Retinal pigment epithelial cell (primary cell): ENCODE measurements at regions not wholly inside any gene's neighbourhood (a gene's known extent, or its start where the extent isn't known, plus 50 kb on each side); places are given as distances from the start of the nearest gene placed in this dataset.

Experiments
- DNase-seq: peaks from one replicate; pipeline ENCODE4 v3.0.0-alpha.2; 2010; ENCODE audit warnings: low read depth
- H3K4me3 ChIP-seq: 2 replicates; pipeline ENCODE4 v1.5.1; 2011; ENCODE audit warnings: mild to moderate bottlenecking, low read length, control low read depth, moderate library complexity
- TF ChIP-seq, protein P1 (sequence below): conservative IDR thresholded peaks from 2 replicates; pipeline ENCODE4 v1.5.1; 2011; ENCODE audit warnings: low read depth, low read length, control low read depth, inconsistent platforms

DNA sequence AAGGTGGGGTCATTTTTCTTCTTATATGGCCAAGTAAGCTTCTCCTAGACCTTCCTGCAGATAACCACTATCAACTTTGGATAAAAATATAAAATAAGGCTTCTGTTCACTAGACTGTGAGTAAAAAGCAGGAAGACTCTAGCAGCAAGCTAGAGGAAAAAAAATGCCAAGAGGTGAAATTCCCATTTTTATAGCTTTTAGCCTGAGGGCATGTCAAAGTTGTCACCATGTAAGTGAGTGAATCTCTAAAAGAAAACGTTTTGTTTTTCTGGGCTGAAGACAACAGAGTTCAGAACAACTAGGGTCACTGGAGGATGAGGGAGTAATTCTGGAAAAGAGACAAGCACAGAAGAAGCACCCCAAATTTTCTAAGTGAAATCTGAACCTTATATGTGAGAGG, 143.9 kb upstream of the DIO3 start:
- no peak overlapping the region for H3K4me3 ChIP-seq
- no peak for DNase-seq
- TF ChIP-seq, protein P1, sequence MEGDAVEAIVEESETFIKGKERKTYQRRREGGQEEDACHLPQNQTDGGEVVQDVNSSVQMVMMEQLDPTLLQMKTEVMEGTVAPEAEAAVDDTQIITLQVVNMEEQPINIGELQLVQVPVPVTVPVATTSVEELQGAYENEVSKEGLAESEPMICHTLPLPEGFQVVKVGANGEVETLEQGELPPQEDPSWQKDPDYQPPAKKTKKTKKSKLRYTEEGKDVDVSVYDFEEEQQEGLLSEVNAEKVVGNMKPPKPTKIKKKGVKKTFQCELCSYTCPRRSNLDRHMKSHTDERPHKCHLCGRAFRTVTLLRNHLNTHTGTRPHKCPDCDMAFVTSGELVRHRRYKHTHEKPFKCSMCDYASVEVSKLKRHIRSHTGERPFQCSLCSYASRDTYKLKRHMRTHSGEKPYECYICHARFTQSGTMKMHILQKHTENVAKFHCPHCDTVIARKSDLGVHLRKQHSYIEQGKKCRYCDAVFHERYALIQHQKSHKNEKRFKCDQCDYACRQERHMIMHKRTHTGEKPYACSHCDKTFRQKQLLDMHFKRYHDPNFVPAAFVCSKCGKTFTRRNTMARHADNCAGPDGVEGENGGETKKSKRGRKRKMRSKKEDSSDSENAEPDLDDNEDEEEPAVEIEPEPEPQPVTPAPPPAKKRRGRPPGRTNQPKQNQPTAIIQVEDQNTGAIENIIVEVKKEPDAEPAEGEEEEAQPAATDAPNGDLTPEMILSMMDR, result no peak

DNA sequence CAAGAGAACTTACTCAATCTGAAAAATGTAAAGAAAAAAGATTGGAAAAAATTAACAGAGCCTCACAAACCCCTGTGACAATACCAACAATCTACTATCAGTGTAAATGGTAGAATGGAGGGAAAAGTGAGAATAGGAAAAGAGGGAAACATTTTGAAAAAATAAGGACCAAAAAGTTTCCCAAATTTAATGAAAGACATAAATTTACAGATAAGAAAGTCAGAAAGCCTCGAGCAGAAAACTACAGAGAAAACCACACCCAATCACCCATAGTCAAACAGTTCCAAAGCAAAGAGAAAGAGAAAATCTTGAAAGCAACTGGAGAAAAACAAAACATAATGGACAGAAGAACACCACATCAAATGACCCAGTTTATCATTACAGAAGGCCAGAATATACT, 142.7 kb upstream of the DIO3 start:
- TF ChIP-seq, protein P1, result no peak
- no peak for DNase-seq
- no peak overlapping the region for H3K4me3 ChIP-seq

DNA sequence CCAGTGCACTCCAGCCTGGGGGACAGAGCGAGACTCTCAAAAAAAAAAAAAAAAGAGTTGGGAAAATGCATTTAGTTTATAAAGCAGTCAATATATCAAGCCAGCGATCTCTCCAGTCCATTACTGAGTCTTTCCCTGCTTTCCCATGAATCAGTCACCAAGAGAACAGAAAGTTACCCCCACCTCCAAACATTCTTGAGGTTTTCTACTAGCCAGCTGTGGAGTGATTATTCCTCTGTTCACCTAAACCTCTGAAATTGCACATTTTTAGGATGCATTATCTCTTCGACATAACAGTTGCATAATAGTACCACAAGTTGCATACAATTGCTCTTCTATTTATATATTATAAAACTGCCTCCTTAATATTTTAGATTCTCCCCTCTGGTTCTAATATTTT, 134.8 kb upstream of the DIO3 start:
- DNase-seq, result no peak
- TF ChIP-seq, protein P1, result no peak

DNA sequence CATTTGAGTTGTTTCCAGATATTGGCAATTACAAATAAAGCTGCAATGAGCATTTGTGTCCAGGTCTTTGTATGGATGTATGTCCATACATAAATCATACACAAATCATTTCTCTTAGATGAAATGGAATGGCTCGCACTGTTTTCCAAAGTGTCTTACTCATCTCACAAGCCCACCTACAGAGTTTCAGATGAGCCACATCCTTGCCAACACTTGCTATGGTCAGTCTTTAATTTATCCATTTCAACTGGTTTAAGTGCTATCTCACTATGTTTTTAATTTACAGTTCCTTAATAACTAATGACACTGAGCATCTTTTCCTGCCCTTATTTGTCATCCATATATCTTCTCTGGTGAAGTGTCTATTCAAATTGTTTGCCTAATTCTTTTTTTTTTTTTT, 132.9 kb upstream of the DIO3 start:
- no peak overlapping the region for H3K4me3 ChIP-seq
- TF ChIP-seq, protein P1, result no peak
- DNase-seq, result no peak

More for the DNA sequence above, 134.8 kb upstream of the DIO3 start:
- no peak overlapping the region for H3K4me3 ChIP-seq

DNA sequence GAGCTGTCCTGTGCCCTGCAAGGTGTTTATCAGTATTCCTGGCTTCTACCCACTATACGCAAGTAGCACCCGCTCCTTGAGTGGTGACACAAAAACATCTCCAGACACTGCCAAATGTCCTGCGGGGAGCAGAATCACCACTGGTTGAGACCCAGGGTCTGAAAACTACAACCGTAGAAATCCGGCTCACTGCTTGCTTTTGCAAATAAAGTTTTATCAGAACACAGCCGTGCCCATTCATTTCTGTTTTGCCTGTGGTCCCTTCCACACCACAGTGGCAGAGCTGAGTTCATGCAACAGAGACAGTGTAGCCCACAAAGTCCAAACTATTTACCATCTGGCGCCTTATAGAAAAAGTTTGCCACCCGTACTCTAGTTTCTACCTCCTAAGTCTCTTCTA, 125.7 kb upstream of the DIO3 start:
- TF ChIP-seq, protein P1, result no peak
- DNase-seq, result no peak
- no peak overlapping the region for H3K4me3 ChIP-seq

DNA sequence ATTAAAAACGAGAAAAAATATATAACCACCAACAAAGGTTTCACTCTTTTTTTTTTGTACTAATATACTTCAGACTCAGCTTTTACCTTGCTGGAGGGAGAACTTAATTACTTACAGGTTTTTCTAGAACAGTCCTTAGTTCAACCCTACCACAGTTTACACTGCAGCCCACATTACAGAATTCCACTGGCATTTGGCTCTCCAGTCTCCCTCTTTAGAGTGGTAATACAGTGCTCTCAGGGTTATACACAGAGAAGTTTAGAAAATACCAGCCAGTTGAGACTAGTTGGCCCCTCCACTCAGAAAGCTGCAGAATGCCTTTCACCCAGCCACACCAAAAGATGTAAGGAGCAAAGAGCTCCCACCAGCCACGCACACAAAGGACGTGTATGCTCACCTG, 122.3 kb upstream of the DIO3 start:
- H3K4me3 ChIP-seq, result no peak overlapping the region
- DNase-seq, result no peak
- TF ChIP-seq, protein P1, result no peak

DNA sequence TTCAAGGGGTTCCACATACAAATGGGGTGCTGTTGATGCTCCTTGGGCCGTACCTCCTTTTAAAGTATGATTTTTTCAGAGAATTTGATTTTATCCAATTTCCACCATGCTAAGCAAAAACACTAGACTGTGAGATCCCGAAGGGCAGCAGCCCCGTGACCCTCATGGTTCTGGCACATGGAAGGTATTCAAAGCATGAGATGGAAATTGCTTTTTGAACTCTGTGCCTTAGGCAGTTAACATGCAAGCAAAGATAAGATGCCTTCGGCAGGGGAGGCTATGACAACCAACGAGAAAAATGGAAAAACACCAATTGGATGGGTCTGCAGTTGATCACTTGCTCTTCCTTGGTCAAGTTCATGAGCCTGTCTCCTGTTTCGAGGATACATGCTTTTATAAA, 120.8 kb upstream of the DIO3 start:
- no peak overlapping the region for H3K4me3 ChIP-seq
- no peak for DNase-seq
- TF ChIP-seq, protein P1, result no peak
